ENCODE measurements at regions not wholly inside any gene's neighbourhood (a gene's known extent, or its start where the extent isn't known, plus 50 kb on each side); places are given as distances from the start of the nearest gene placed in this dataset.

DNA sequence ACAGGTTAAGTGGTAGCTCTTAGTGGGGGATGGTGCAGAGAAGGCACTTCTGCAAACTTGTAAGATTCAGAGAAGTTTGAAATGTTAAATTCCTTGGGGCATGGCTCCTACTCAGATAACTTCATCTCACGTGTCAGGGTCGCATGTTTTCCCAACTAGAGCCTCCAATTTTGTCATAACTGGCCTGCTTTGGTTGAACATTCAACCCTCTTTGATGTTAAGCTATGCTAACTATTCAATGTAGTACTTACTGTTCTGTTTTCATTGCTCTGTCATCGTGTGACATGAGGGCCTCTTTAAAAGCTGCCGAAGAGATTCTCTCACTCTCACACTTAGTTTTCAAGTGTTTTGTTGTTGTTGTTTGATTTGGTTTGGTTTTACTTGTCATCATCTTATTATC lies 280.8 kb downstream of the CDH11 start:
- no peak overlapping the region for H3K4me3 ChIP-seq
- no peaks in the 10 kb centered on the region for H3K4me1 ChIP-seq
- H3K9me3 ChIP-seq = no peaks in the 10 kb centered on the region
- no peak for DNase-seq
- intact Hi-C loops (cut with DNase I; ENCODE audit: low total_unique reads) = no loop called here
- H3K27me3 ChIP-seq = no peaks in the 10 kb centered on the region
- no peaks in the 10 kb centered on the region for H3K36me3 ChIP-seq (ENCODE audit: low read depth, missing control alignments)
- H3K27ac ChIP-seq = no peak overlapping the region
- 57 to 64% methylated on average over 4 of the region's 4 CpGs for WGBS, 2 donors
- TF ChIP-seq POLR2A (IDR thresholded peaks at IDR 0.05) = no peak
- TF ChIP-seq, protein P1, sequence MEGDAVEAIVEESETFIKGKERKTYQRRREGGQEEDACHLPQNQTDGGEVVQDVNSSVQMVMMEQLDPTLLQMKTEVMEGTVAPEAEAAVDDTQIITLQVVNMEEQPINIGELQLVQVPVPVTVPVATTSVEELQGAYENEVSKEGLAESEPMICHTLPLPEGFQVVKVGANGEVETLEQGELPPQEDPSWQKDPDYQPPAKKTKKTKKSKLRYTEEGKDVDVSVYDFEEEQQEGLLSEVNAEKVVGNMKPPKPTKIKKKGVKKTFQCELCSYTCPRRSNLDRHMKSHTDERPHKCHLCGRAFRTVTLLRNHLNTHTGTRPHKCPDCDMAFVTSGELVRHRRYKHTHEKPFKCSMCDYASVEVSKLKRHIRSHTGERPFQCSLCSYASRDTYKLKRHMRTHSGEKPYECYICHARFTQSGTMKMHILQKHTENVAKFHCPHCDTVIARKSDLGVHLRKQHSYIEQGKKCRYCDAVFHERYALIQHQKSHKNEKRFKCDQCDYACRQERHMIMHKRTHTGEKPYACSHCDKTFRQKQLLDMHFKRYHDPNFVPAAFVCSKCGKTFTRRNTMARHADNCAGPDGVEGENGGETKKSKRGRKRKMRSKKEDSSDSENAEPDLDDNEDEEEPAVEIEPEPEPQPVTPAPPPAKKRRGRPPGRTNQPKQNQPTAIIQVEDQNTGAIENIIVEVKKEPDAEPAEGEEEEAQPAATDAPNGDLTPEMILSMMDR (IDR thresholded peaks at IDR 0.05) = no peak

DNA sequence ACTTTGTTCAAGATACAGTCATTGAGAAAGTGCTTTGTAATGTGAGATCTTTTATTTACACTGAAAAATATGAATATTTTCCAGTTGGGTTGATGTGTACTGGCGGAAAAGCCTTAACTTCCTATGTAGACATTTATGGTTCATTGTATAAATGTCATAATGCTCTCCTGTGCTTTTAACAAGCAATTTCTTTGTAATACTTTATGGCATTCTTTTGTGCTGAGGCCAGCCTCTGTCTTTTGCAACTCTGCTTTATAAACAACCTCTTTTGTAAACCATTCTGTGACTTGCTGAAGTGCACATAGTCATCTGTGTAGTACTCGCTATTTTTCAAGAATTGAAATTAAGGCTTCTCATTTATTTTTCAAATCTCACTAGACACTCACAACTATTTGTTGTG lies 291.2 kb downstream of the CDH11 start:
- Histone ChIP-seq H3K4me3 (no peak overlapping the region), H3K36me3 (ENCODE audit: low read depth, missing control alignments) (no peaks in the 10 kb centered on the region), H3K4me1 (no peaks in the 10 kb centered on the region), H3K9me3 (no peaks in the 10 kb centered on the region), H3K27ac (no peak overlapping the region), H3K27me3 (no peaks in the 10 kb centered on the region)
- intact Hi-C loops (cut with DNase I; ENCODE audit: low total_unique reads) = no loop called here
- 89 to 95% methylated on average over 2 of the region's 2 CpGs for WGBS, 2 donors
- TF ChIP-seq, protein P1 (IDR thresholded peaks at IDR 0.05) = no peak
- no peak for TF ChIP-seq POLR2A (IDR thresholded peaks at IDR 0.05)
- no peak for DNase-seq

DNA sequence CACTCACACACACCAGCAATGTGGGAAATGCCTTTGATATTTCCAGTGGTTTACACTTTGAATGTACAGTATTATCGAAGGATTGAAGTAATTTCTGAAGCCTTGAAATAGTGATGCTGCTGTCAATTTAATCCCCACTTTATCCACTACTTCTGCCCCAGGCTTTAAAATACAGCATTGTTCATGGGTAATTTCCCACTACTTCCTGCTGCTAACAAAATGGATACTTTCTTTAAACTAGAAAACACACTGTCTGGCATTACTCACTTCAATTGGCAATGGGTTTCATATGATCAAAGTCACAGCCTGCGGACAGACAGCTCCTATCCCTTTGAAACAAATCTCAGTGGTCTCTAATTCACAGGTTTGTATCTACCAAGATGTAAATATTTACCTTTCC lies 292.2 kb downstream of the CDH11 start:
- TF ChIP-seq, protein P1 (IDR thresholded peaks at IDR 0.05) = no peak
- no peak for TF ChIP-seq POLR2A (IDR thresholded peaks at IDR 0.05)
- Histone ChIP-seq H3K27me3 (no peaks in the 10 kb centered on the region), H3K27ac (no peak overlapping the region), H3K4me1 (no peaks in the 10 kb centered on the region), H3K9me3 (no peaks in the 10 kb centered on the region), H3K36me3 (ENCODE audit: low read depth, missing control alignments) (no peaks in the 10 kb centered on the region), H3K4me3 (no peak overlapping the region)
- WGBS, 2 donors = 94 to 95% methylated on average over 2 of the region's 2 CpGs
- DNase-seq = no peak
- intact Hi-C loops (cut with DNase I; ENCODE audit: low total_unique reads) = no loop called here

DNA sequence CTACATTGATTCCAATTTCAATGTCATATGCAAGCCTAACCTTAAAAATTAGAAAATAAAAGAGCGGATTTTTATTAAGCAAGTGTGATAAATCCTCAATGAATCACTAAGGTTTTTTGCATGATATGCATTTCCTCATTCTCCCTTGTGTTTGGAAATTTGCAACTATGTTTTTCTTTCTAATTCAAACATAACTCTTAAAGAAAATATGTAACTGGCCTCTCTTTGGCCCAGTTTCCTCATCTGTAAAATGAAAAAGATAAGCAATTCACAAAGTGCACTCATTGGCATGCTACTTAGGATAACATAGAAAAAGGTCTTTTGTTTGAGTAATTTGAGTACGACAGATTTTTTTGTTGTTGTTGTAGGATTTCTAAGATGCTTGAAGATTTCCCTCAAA lies 295.5 kb downstream of the CDH11 start:
- Histone ChIP-seq H3K27me3 (no peaks in the 10 kb centered on the region), H3K27ac (no peak overlapping the region), H3K9me3 (no peaks in the 10 kb centered on the region), H3K36me3 (ENCODE audit: low read depth, missing control alignments) (no peaks in the 10 kb centered on the region), H3K4me3 (no peak overlapping the region), H3K4me1 (no peaks in the 10 kb centered on the region)
- TF ChIP-seq, protein P1 (IDR thresholded peaks at IDR 0.05) = no peak
- TF ChIP-seq POLR2A (IDR thresholded peaks at IDR 0.05) = no peak
- no peak for DNase-seq
- WGBS, 2 donors = 68 to 71% methylated on average over 2 of the region's 2 CpGs
- intact Hi-C loops (cut with DNase I; ENCODE audit: low total_unique reads) = no loop called here

DNA sequence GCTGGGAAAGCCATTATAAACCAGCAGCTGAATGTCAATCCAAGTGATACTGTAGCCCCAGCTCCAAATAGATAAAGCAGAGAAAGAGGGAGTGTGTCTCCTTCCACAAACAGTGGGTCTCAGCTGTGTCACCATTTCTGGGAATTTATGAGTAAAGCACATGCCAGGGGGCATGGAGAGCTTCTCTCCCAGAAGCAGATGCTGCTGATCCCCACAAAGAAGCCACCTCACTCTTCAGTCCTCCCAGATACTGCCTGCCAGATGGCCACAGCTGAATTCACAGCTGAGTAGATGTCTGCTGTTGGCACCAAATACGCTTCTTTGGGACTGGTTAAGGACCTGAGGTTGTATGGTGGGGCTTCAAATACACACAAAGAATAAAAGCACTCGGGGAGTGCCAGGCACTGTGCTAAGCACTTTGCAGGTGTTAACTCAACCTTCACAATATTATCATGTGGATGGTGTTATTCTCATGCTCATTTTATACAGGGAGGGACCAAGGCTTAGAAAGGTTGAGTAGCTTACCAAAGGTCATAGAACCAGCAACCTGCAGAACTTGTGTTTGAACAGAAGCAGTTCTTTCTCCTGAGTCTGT lies 298.3 kb downstream of the CDH11 start:
- no peaks in the 10 kb centered on the region for H3K9me3 ChIP-seq
- intact Hi-C loops (cut with DNase I; ENCODE audit: low total_unique reads) = no loop called here
- no peak for TF ChIP-seq POLR2A (IDR thresholded peaks at IDR 0.05)
- TF ChIP-seq, protein P1 (IDR thresholded peaks at IDR 0.05) = no peak
- H3K36me3 ChIP-seq (ENCODE audit: low read depth, missing control alignments) = no peaks in the 10 kb centered on the region
- WGBS, 2 donors = 88 to 89% methylated on average over 2 of the region's 2 CpGs
- no peak overlapping the region for H3K4me3 ChIP-seq
- H3K27ac ChIP-seq = no peak overlapping the region
- H3K4me1 ChIP-seq = no peaks in the 10 kb centered on the region
- H3K27me3 ChIP-seq = no peaks in the 10 kb centered on the region
- no peak for DNase-seq

Measured in testis (tissue), 2 donors.